ENCODE measurements at regions not wholly inside any gene's neighbourhood (a gene's known extent, or its start where the extent isn't known, plus 50 kb on each side); places are given as distances from the start of the nearest gene placed in this dataset.

- TF ChIP-seq CTCF (tag by site-specific recombination; IDR thresholded peaks at IDR 0.05) (no peak), ZNF280C (tag by site-specific recombination; IDR thresholded peaks at IDR 0.05) (no peak), ZNF768 (tag by site-specific recombination; IDR thresholded peaks at IDR 0.05) (no peak), ZNF544 (tag by site-specific recombination; IDR thresholded peaks at IDR 0.05) (no peak), ZFP3 (tag by site-specific recombination; IDR thresholded peaks at IDR 0.05; ENCODE audit: low read depth) (no peak)
These were observed 97.4 kb upstream of the ID2 start for GRCh38 chr2:8584174-8585066.
